Motor neuron (in vitro differentiated cells): ENCODE measurements at regions not wholly inside any gene's neighbourhood (a gene's known extent, or its start where the extent isn't known, plus 50 kb on each side); places are given as distances from the start of the nearest gene placed in this dataset.
A peak's percentile ranks its signal among the peaks of the same experiment; 100 is the strongest.

ENCODE experiments used
- ATAC-seq, 8 experiments: fragments of 200-7000 bp; cut with Tn5 transposase; replicated peaks in 6 of 8; 2 replicates each; pipeline ENCODE4 v1.8.0; 2021; ENCODE audit warnings: mild to moderate bottlenecking in 8 of 8, moderate library complexity in 8 of 8
- H3K27ac ChIP-seq, 2 donors: fragments of 250-450 bp; sonication (Bioruptor Pico); 2 replicates each; pipeline ENCODE4 v1.9.0; 2021; ENCODE audit warnings: antibody characterized with exemption in 2 of 2, mild to moderate bottlenecking in 2 of 2, moderate library complexity in 1 of 2
- H3K4me1 ChIP-seq, 2 donors: fragments of 250-450 bp; sonication (Bioruptor Pico); replicated peaks in 1 of 2; 2 replicates each; pipeline ENCODE4 v1.6.1; 2021; ENCODE audit warnings: antibody characterized with exemption in 2 of 2, mild to moderate bottlenecking in 2 of 2, moderate library complexity in 1 of 2
- H3K4me3 ChIP-seq, 5 donors: fragments of 250-450 bp; sonication (Bioruptor Pico); 2 replicates each; pipeline ENCODE4 v1.9.0; 2021; ENCODE audit warnings: antibody characterized with exemption in 5 of 5, mild to moderate bottlenecking in 5 of 5, moderate library complexity in 4 of 5
- WGBS, 10 experiments: fragments of 450-650 bp; shearing (Covaris generic); methylation state at CpG; one replicate each; pipeline ENCODE4 v1.0.0; 2022; 5-methylcytosine and 5-hydroxymethylcytosine counted together
- in situ Hi-C, 9 experiments: fragments of 400-800 bp; cut with MboI; loops; one replicate each; pipeline ENCODE4 v1.15.0; 2021; ENCODE audit warnings: low sequenced_read_pairs in 9 of 9, low pct_unique_long_range_greater_than_20kb in 2 of 9; ENCODE audit not compliant: unreplicated experiment in 9 of 9

DNA sequence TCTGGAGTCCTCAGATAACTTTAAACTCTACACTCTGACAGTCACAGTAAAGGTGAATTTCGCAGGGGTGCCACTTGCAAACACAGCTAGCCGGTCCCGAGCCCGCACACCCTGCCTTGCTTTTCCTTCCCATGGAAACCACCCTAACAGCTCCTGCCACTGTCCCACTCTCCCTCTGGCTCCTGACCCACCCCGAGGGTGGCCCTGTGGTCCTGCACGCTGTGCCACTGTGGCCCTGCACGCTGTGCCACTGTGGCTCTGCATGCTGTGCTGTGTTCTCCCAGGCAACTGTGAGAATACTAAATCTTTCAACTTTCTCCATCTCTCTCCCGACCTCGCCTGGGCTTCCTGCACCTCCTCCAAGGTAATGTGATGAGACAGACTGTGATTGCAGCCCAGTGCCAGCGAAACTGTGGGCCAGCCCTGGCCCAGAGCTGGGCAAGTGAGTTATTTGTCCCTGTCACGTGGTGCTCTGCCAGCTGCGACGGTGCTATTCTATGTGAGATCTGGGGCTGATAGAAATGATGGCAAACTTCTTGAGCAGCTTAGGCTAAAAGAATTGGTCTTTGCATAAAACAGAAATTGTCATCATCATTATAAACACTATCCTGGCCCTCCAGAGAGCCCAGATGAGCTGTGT is 63.4 kb upstream of the TARBP1 start:
- ATAC-seq: no peak
- in situ Hi-C loops: no loop called here
- Histone ChIP-seq H3K4me3 (no peak overlapping the region), H3K4me1 (peaks cover 83 to 84% of the 10 kb centered on the region in 2 donors), H3K27ac (peak overlapping the region; percentile 81 to 98)
- 60 to 100% (median 90%) methylated on average over 1 to 11 of the region's 13 CpGs; no CpG with 5 or more reads in 2 of the 10 experiments for WGBS, 10 experiments

GRCh38 chr1:234541286-234541975 is 62.5 kb upstream of the TARBP1 start:
- in situ Hi-C loops: no loop called here
- no peak for ATAC-seq
- Histone ChIP-seq H3K27ac (no peak overlapping the region), H3K4me1 (peaks cover 83 to 84% of the 10 kb centered on the region in 2 donors), H3K4me3 (no peak overlapping the region)
- 78 to 100% (median 90%) methylated on average over 1 to 5 of the region's 5 CpGs; no CpG with 5 or more reads in 3 of the 10 experiments for WGBS, 10 experiments

- H3K27ac ChIP-seq: no peak overlapping the region
- peaks cover 83 to 84% of the 10 kb centered on the region in 2 donors for H3K4me1 ChIP-seq
- no peak for ATAC-seq
- no peak overlapping the region for H3K4me3 ChIP-seq
- in situ Hi-C loops: no loop called here
- 80 to 100% (median 98%) methylated on average over 1 to 5 of the region's 5 CpGs; no CpG with 5 or more reads in 4 of the 10 experiments for WGBS, 10 experiments
These were observed 61.4 kb upstream of the TARBP1 start for GRCh38 chr1:234540404-234540762.

DNA sequence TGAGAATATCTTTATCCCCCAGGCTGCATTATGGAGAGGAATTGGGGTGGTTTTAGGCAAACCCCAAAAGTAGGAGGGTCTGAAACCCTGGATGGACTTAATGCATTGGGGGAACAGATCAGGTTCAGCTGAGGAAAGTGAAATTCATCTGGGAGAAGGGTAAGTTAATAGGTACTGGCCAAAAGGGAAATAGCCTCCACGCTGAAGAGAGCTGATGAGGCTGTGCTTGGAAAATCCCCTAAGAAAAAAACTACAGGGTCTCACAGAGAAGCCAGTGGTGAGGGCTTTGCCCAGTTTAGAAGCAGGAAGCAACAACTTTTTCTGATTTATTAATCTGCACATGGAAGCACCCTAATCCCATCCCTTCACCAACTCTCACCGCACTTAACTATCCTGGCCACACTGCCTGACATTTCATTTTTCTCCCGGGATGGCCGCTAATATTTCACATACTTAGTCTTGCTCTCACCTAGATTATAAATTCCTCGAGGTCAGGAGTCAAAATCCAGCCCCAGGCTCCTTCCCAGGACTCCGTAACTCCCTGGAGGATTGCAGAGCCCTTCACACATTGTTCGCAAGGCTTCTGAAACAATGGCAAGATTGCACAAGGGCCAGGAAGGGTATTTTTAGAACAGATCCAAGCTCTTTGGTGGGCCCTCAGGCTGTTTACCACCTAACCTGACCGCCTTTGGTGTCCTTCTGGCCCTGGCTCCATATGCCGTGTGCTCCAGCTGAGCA is 60.9 kb upstream of the TARBP1 start:
- no peak overlapping the region for H3K4me3 ChIP-seq
- 81 to 100% (median 90%) methylated on average over 1 to 9 of the region's 9 CpGs; no CpG with 5 or more reads in 1 of the 10 experiments for WGBS, 10 experiments
- no peak for ATAC-seq
- H3K27ac ChIP-seq: no peak overlapping the region
- in situ Hi-C loops: no loop called here
- H3K4me1 ChIP-seq: peaks cover 83 to 84% of the 10 kb centered on the region in 2 donors

- 65 to 100% (median 78%) methylated on average over 1 to 12 of the region's 14 CpGs; no CpG with 5 or more reads in 3 of the 10 experiments for WGBS, 10 experiments
- no peak overlapping the region for H3K4me3 ChIP-seq
- in situ Hi-C loops: no loop called here
These were observed 60.1 kb upstream of the TARBP1 start for GRCh38 chr1:234538930-234539649.

GRCh38 chr1:234538062-234538731 is 59.2 kb upstream of the TARBP1 start:
- WGBS, 10 experiments: 76 to 98% (median 89%) methylated on average over 4 to 16 of the region's 19 CpGs
- Histone ChIP-seq H3K4me3 (no peak overlapping the region), H3K4me1 (peaks cover 84 to 85% of the 10 kb centered on the region in 2 donors), H3K27ac (no peak overlapping the region)
- ATAC-seq: no peak
- in situ Hi-C loops: no loop called here

More at GRCh38 chr1:234538930-234539649, 60.1 kb upstream of the TARBP1 start:
- ATAC-seq: no peak
- H3K4me1 ChIP-seq: peaks cover 84 to 85% of the 10 kb centered on the region in 2 donors
- no peak overlapping the region for H3K27ac ChIP-seq

GRCh38 chr1:234537236-234537635 is 58.3 kb upstream of the TARBP1 start:
- in situ Hi-C loops: no loop called here
- peaks cover 84 to 85% of the 10 kb centered on the region in 2 donors for H3K4me1 ChIP-seq
- H3K27ac ChIP-seq: no peak overlapping the region
- no peak for ATAC-seq
- WGBS, 10 experiments: 77 to 100% (median 86%) methylated on average over 2 to 5 of the region's 5 CpGs; no CpG with 5 or more reads in 1 of the 10 experiments
- no peak overlapping the region for H3K4me3 ChIP-seq

DNA sequence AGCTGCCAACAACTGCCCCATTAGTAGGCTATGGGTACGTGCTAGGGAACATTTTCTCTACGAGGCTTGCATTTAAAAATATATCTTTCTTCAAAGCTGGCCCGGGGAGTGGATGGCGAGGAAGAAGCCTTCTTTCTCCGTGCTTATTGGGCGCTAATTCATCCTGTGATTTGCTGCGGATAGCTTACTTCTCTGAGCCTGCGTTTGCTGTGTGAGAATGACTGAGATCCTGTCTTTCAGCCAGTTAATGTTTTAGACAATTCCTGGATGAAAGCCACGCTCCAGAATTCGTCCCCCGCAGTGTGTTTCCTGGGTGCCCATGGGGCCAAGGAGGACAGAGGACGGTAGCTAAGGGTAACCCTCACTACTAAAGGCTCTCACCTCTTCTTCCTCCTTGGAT is 57.8 kb upstream of the TARBP1 start:
- in situ Hi-C loops: no loop called here
- Histone ChIP-seq H3K27ac (peak overlapping the region in 1 of 2 donors; percentile 22), H3K4me3 (no peak overlapping the region), H3K4me1 (peaks cover 85% of the 10 kb centered on the region in 2 donors)
- 40 to 100% (median 75%) methylated on average over 1 to 12 of the region's 12 CpGs; no CpG with 5 or more reads in 1 of the 10 experiments for WGBS, 10 experiments
- peak in 1 of 8 experiments; percentile 7 for ATAC-seq

- peaks cover 88 to 89% of the 10 kb centered on the region in 2 donors for H3K4me1 ChIP-seq
- in situ Hi-C loops: no loop called here
- WGBS, 10 experiments: 0 to 80% (median 35%) methylated on average over 1 to 12 of the region's 14 CpGs; no CpG with 5 or more reads in 1 of the 10 experiments
- H3K4me3 ChIP-seq: no peak overlapping the region
- peak overlapping the region in 1 of 2 donors; percentile 22 for H3K27ac ChIP-seq
- ATAC-seq: peak in 7 of 8 experiments; percentile 1 to 33 (median 16)
These were observed 57.0 kb upstream of the TARBP1 start for GRCh38 chr1:234535763-234536515.

- Histone ChIP-seq H3K4me3 (no peak overlapping the region), H3K4me1 (peaks cover 92 to 94% of the 10 kb centered on the region in 2 donors), H3K27ac (no peak overlapping the region)
- in situ Hi-C loops: no loop called here
- no peak for ATAC-seq
- WGBS, 10 experiments: 38 to 88% (median 72%) methylated on average over 2 to 7 of the region's 7 CpGs; no CpG with 5 or more reads in 1 of the 10 experiments
These were observed 56.2 kb upstream of the TARBP1 start for GRCh38 chr1:234535218-234535617.

- no peak overlapping the region for H3K4me3 ChIP-seq
- ATAC-seq: peak in 5 of 8 experiments; percentile 2 to 88 (median 60)
- in situ Hi-C loops: no loop called here
- peaks cover 88 to 94% of the 10 kb centered on the region in 2 donors for H3K4me1 ChIP-seq
- 3 to 88% (median 69%) methylated on average over 3 to 14 of the region's 14 CpGs for WGBS, 10 experiments
- peak overlapping the region in 1 of 2 donors; percentile 9 for H3K27ac ChIP-seq
These were observed 55.2 kb upstream of the TARBP1 start for GRCh38 chr1:234533975-234534876.
